Vagina (tissue), 2 donors: ENCODE measurements at regions not wholly inside any gene's neighbourhood (a gene's known extent, or its start where the extent isn't known, plus 50 kb on each side); places are given as distances from the start of the nearest gene placed in this dataset.

Experiments used
- POLR2A ChIP-seq, 2 donors: fragments of 450-650 bp; IDR thresholded peaks; one replicate each; pipeline ENCODE4 v1.6.1; 2017; ENCODE audit warnings: antibody characterized with exemption in 2 of 2, mild to moderate bottlenecking in 2 of 2, moderate library complexity in 2 of 2
- TF ChIP-seq, protein P1 (sequence below), 3 experiments: fragments of 450-650 bp in 2 of 3; fragments of 200-600 bp in 1 of 3; sonication (generic) in 1 of 3; IDR thresholded peaks; one replicate each; pipeline ENCODE4 v1.5.1; 2017 to 2019; ENCODE audit warnings: antibody characterized with exemption in 3 of 3, mild to moderate bottlenecking in 2 of 3, moderate library complexity in 2 of 3

GRCh38 chr3:8338424-8338823 is 163.2 kb upstream of the LMCD1 start:
- TF ChIP-seq, protein P1, sequence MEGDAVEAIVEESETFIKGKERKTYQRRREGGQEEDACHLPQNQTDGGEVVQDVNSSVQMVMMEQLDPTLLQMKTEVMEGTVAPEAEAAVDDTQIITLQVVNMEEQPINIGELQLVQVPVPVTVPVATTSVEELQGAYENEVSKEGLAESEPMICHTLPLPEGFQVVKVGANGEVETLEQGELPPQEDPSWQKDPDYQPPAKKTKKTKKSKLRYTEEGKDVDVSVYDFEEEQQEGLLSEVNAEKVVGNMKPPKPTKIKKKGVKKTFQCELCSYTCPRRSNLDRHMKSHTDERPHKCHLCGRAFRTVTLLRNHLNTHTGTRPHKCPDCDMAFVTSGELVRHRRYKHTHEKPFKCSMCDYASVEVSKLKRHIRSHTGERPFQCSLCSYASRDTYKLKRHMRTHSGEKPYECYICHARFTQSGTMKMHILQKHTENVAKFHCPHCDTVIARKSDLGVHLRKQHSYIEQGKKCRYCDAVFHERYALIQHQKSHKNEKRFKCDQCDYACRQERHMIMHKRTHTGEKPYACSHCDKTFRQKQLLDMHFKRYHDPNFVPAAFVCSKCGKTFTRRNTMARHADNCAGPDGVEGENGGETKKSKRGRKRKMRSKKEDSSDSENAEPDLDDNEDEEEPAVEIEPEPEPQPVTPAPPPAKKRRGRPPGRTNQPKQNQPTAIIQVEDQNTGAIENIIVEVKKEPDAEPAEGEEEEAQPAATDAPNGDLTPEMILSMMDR (IDR thresholded peaks at IDR 0.05): no peak
- TF ChIP-seq POLR2A (IDR thresholded peaks at IDR 0.05): no peak
